Naive thymus-derived CD4-positive, alpha-beta T cell (primary cell): ENCODE measurements at regions not wholly inside any gene's neighbourhood (a gene's known extent, or its start where the extent isn't known, plus 50 kb on each side); places are given as distances from the start of the nearest gene placed in this dataset.
"Not testable (repeated sequence)": the region's sequence is repeated elsewhere in the genome, so short reads cannot be mapped to it uniquely, and the experiment has no call there.

Experiments used
- ATAC-seq: fragments of 150-1000 bp; cut with Tn5 transposase; 2 replicates; pipeline ENCODE4 v1.10.0; 2021; ENCODE audit warnings: mild to moderate bottlenecking, moderate library complexity
- CTCF ChIA-PET: fragments of 350-600 bp; sonication (Branson Sonifier 250); formaldehyde crosslinking; loops from one replicate; lab custom pipeline; 2021; ENCODE audit warnings: antibody characterized with exemption; lab: Charles Lee
- POLR2A ChIA-PET: fragments of 350-600 bp; sonication (Branson Sonifier 250); formaldehyde crosslinking; loops from one replicate; lab custom pipeline; 2021; ENCODE audit warnings: antibody characterized with exemption, inconsistent platforms; lab: Charles Lee
- DNase-seq, 9 donors: peaks; one replicate each; pipeline versions ENCODE4 v3.0.0 to v3.0.0-alpha.2; 2020 to 2022; ENCODE audit warnings: mixed read lengths in 1 of 9
- H3K27ac ChIP-seq: one replicate; pipeline ENCODE4 v1.7.0; 2013; ENCODE audit warnings: mild to moderate bottlenecking, low read depth, low read length, moderate library complexity
- H3K27me3 ChIP-seq, 2 donors: one replicate each; pipeline ENCODE4 v1.7.0; 2013; ENCODE audit warnings: low read length in 2 of 2, mild to moderate bottlenecking in 2 of 2, moderate library complexity in 2 of 2; ENCODE audit not compliant: control insufficient read depth in 2 of 2, insufficient read depth in 2 of 2
- H3K36me3 ChIP-seq, 3 experiments: 1 replicate in 2 of 3; 2 replicates in 1 of 3; pipeline ENCODE4 v1.7.0; 2013; ENCODE audit warnings: low read length in 3 of 3, mild to moderate bottlenecking in 3 of 3, moderate library complexity in 1 of 3; ENCODE audit not compliant: insufficient read depth in 3 of 3, control insufficient read depth in 2 of 3
- H3K4me1 ChIP-seq, 2 donors: one replicate each; pipeline ENCODE4 v1.7.0; 2013; ENCODE audit warnings: low read length in 2 of 2, mild to moderate bottlenecking in 2 of 2, moderate library complexity in 1 of 2; ENCODE audit not compliant: control insufficient read depth in 2 of 2, insufficient read depth in 2 of 2
- H3K4me3 ChIP-seq: 2 replicates; pipeline ENCODE4 v1.7.0; 2013; ENCODE audit warnings: mild to moderate bottlenecking, low read length
- H3K9me3 ChIP-seq, 3 experiments: 1 replicate in 2 of 3; 2 replicates in 1 of 3; pipeline ENCODE4 v1.7.0; 2013; ENCODE audit warnings: low read length in 3 of 3; ENCODE audit not compliant: control insufficient read depth in 2 of 3
- H3K27ac Mint-ChIP-seq, 9 donors: one replicate each; pipeline ENCODE4 v1.8.0; 2020 to 2022; ENCODE audit warnings: mixed read lengths in 9 of 9, mild to moderate bottlenecking in 8 of 9, moderate library complexity in 5 of 9, inconsistent platforms in 2 of 9
- H3K27me3 Mint-ChIP-seq, 5 donors: one replicate each; pipeline ENCODE4 v1.8.0; 2021 to 2022; ENCODE audit warnings: mixed read lengths in 5 of 5, mild to moderate bottlenecking in 1 of 5
- H3K36me3 Mint-ChIP-seq, 5 donors: one replicate each; pipeline ENCODE4 v1.8.0; 2020 to 2022; ENCODE audit warnings: mixed read lengths in 5 of 5, mild to moderate bottlenecking in 3 of 5, inconsistent platforms in 1 of 5
- H3K4me1 Mint-ChIP-seq, 7 donors: one replicate each; pipeline ENCODE4 v1.8.0; 2020 to 2022; ENCODE audit warnings: mixed read lengths in 7 of 7, mild to moderate bottlenecking in 3 of 7, inconsistent platforms in 1 of 7
- H3K4me3 Mint-ChIP-seq, 10 donors: one replicate each; pipeline ENCODE4 v1.8.0; 2020 to 2022; ENCODE audit warnings: mild to moderate bottlenecking in 10 of 10, mixed read lengths in 10 of 10, moderate library complexity in 6 of 10, inconsistent platforms in 2 of 10
- H3K9me3 Mint-ChIP-seq, 11 donors: one replicate each; pipeline ENCODE4 v1.8.0; 2020 to 2022; ENCODE audit warnings: mixed read lengths in 11 of 11, mild to moderate bottlenecking in 4 of 11, inconsistent platforms in 1 of 11, moderate library complexity in 1 of 11
- intact Hi-C, 2 donors: fragments of 100-400 bp; cut with micrococcal nuclease; formaldehyde crosslinking; loops; one replicate each; pipeline ENCODE4 v1.15.1; 2023

GRCh38 chr21:41612674-41613532, 104.9 kb upstream of the TMPRSS2 start:
- Histone ChIP-seq H3K27ac (no peak overlapping the region), H3K4me1 (no peaks in the 10 kb centered on the region), H3K36me3 (no peaks in the 10 kb centered on the region), H3K4me3 (no peak overlapping the region), H3K9me3 (no peaks in the 10 kb centered on the region), H3K27me3 (peaks cover 0 to 4% of the 10 kb centered on the region in 2 donors)
- ATAC-seq (peak; percentile 42), DNase-seq (no peak)
- ChIA-PET POLR2A (no interaction called here), CTCF (no interaction called here)
- Mint-ChIP-seq H3K4me1 (no peaks in the 10 kb centered on the region), H3K36me3 (no peaks in the 10 kb centered on the region), H3K9me3 (no peaks in the 10 kb centered on the region), H3K27ac (no peak overlapping the region), H3K4me3 (peak overlapping the region in 1 of 10 donors; percentile 24), H3K27me3 (peaks cover 20 to 62% (median 38%) of the 10 kb centered on the region in 5 donors)
- intact Hi-C loops: loop anchor here (2.0 to 10.0 kb wide), 2 partner anchors 204 to 328 kb away; no protein-coding TSS in a partner anchor

GRCh38 chr21:41611966-41612606, 104.1 kb upstream of the TMPRSS2 start:
- peak overlapping the region in 1 of 9 donors; percentile 14 for H3K27ac Mint-ChIP-seq
- CTCF ChIA-PET: no interaction called here
- ATAC-seq (no peak), DNase-seq (no peak)
- Histone ChIP-seq H3K4me1 (no peaks in the 10 kb centered on the region), H3K9me3 (no peaks in the 10 kb centered on the region), H3K4me3 (no peak overlapping the region), H3K27me3 (peaks cover 0 to 4% of the 10 kb centered on the region in 2 donors), H3K36me3 (no peaks in the 10 kb centered on the region), H3K27ac (no peak overlapping the region)
- no peak overlapping the region for H3K4me3 Mint-ChIP-seq
- intact Hi-C loops: loop anchor here (2.0 to 10.0 kb wide), 3 partner anchors 205 to 505 kb away; no protein-coding TSS in a partner anchor
- H3K9me3 Mint-ChIP-seq: no peaks in the 10 kb centered on the region
- POLR2A ChIA-PET: no interaction called here
- peaks cover 19 to 64% (median 39%) of the 10 kb centered on the region in 5 donors for H3K27me3 Mint-ChIP-seq
- H3K4me1 Mint-ChIP-seq: no peaks in the 10 kb centered on the region
- H3K36me3 Mint-ChIP-seq: no peaks in the 10 kb centered on the region

GRCh38 chr21:41611441-41611840, 103.5 kb upstream of the TMPRSS2 start:
- H3K27me3 Mint-ChIP-seq: peaks cover 14 to 67% (median 44%) of the 10 kb centered on the region in 5 donors
- no peaks in the 10 kb centered on the region for H3K36me3 Mint-ChIP-seq
- no peaks in the 10 kb centered on the region for H3K4me1 Mint-ChIP-seq

GRCh38 chr21:41610840-41611115, 102.8 kb upstream of the TMPRSS2 start:
- H3K27me3 ChIP-seq, DNase-seq, ATAC-seq, H3K4me3 ChIP-seq, H3K9me3 ChIP-seq, H3K36me3 Mint-ChIP-seq, H3K36me3 ChIP-seq, POLR2A ChIA-PET, H3K9me3 Mint-ChIP-seq, H3K27ac Mint-ChIP-seq, H3K4me3 Mint-ChIP-seq, H3K4me1 ChIP-seq, CTCF ChIA-PET, H3K27ac ChIP-seq, H3K4me1 Mint-ChIP-seq: not testable (repeated sequence)
- peaks cover 11 to 64% (median 44%) of the 10 kb centered on the region in 5 donors for H3K27me3 Mint-ChIP-seq
- intact Hi-C loops: loop anchor here (2.0 to 10.0 kb wide), 2 partner anchors 326 to 506 kb away; no protein-coding TSS in a partner anchor

More at GRCh38 chr21:41611441-41611840, 103.5 kb upstream of the TMPRSS2 start:
- CTCF ChIA-PET: no interaction called here
- H3K9me3 Mint-ChIP-seq: no peaks in the 10 kb centered on the region
- H3K4me3 Mint-ChIP-seq: no peak overlapping the region
- DNase-seq (no peak), ATAC-seq (no peak)
- H3K9me3 ChIP-seq: no peaks in the 10 kb centered on the region
- H3K27me3 ChIP-seq: peaks cover 0 to 4% of the 10 kb centered on the region in 2 donors
- H3K4me3 ChIP-seq: no peak overlapping the region
- H3K27ac ChIP-seq: no peak overlapping the region
- H3K36me3 ChIP-seq: no peaks in the 10 kb centered on the region
- intact Hi-C loops: loop anchor here (2.0 to 10.0 kb wide), 2 partner anchors 327 to 505 kb away; no protein-coding TSS in a partner anchor
- H3K4me1 ChIP-seq: no peaks in the 10 kb centered on the region
- no peak overlapping the region for H3K27ac Mint-ChIP-seq
- POLR2A ChIA-PET: no interaction called here

GRCh38 chr21:41610042-41610839, 102.3 kb upstream of the TMPRSS2 start:
- ATAC-seq: peak; percentile 53
- H3K27ac Mint-ChIP-seq: no peak overlapping the region
- Histone ChIP-seq H3K4me3 (no peak overlapping the region), H3K27me3 (peaks cover 0 to 4% of the 10 kb centered on the region in 2 donors), H3K27ac (no peak overlapping the region), H3K4me1 (no peaks in the 10 kb centered on the region), H3K36me3 (no peaks in the 10 kb centered on the region), H3K9me3 (no peaks in the 10 kb centered on the region)
- peaks cover 0 to 1% (median 0%) of the 10 kb centered on the region in 5 donors for H3K36me3 Mint-ChIP-seq
- POLR2A ChIA-PET: no interaction called here
- no peaks in the 10 kb centered on the region for H3K4me1 Mint-ChIP-seq
- CTCF ChIA-PET: no interaction called here
- DNase-seq: no peak
- intact Hi-C loops: loop anchor here (2.0 to 10.0 kb wide), 2 partner anchors 325 to 507 kb away; no protein-coding TSS in a partner anchor
- H3K27me3 Mint-ChIP-seq: peaks cover 11 to 64% (median 44%) of the 10 kb centered on the region in 5 donors
- no peak overlapping the region for H3K4me3 Mint-ChIP-seq
- no peaks in the 10 kb centered on the region for H3K9me3 Mint-ChIP-seq

GRCh38 chr21:41606706-41607105, 98.7 kb upstream of the TMPRSS2 start:
- Histone ChIP-seq H3K27ac (no peak overlapping the region), H3K4me1 (no peaks in the 10 kb centered on the region), H3K27me3 (no peaks in the 10 kb centered on the region), H3K4me3 (no peak overlapping the region), H3K36me3 (no peaks in the 10 kb centered on the region), H3K9me3 (no peaks in the 10 kb centered on the region)
- POLR2A ChIA-PET: no interaction called here
- H3K27me3 Mint-ChIP-seq: peaks cover 13 to 60% (median 35%) of the 10 kb centered on the region in 5 donors
- no peak for ATAC-seq
- H3K36me3 Mint-ChIP-seq: peaks cover 0 to 1% (median 0%) of the 10 kb centered on the region in 5 donors
- no peaks in the 10 kb centered on the region for H3K9me3 Mint-ChIP-seq
- no peak overlapping the region for H3K4me3 Mint-ChIP-seq
- CTCF ChIA-PET: no interaction called here
- DNase-seq: no peak
- intact Hi-C loops: no loop called here
- H3K4me1 Mint-ChIP-seq: no peaks in the 10 kb centered on the region
- H3K27ac Mint-ChIP-seq: no peak overlapping the region
